ENCODE measurements at regions not wholly inside any gene's neighbourhood (a gene's known extent, or its start where the extent isn't known, plus 50 kb on each side); places are given as distances from the start of the nearest gene placed in this dataset.

- no peak overlapping the region for H3K4me3 ChIP-seq (ENCODE audit: low read depth, low read length)
- CTCF ChIA-PET, result interaction anchor here (0.7 kb wide), 1 partner anchor 761 kb away, joined by 3 read pairs; no protein-coding TSS in a partner anchor
- H3K9me3 ChIP-seq (ENCODE audit: control insufficient read depth, insufficient read depth, low read depth, low read length), result no peaks in the 10 kb centered on the region
- no peaks in the 10 kb centered on the region for H3K4me1 ChIP-seq (ENCODE audit: control insufficient read depth, insufficient read depth, low read length)
- TF ChIP-seq ZFP37 (tag by site-specific recombination; IDR thresholded peaks at IDR 0.05) (no peak), ZIC2 (tag by site-specific recombination; IDR thresholded peaks at IDR 0.05) (no peak), ZNF518A (tag by site-specific recombination; conservative IDR thresholded peaks at IDR 0.05; ENCODE audit: low read depth) (no peak), ZNF692 (tag by site-specific recombination; IDR thresholded peaks at IDR 0.05) (no peak)
- POLR2A ChIA-PET, result no interaction called here
- H3K36me3 ChIP-seq (ENCODE audit: control insufficient read depth in 2 of 2, insufficient read depth in 1 of 2, low read length in 2 of 2), result no peaks in the 10 kb centered on the region
- H3K27ac ChIP-seq (ENCODE audit: extremely low read depth, low read depth, low read length), result no peak overlapping the region
Measured at GRCh38 chr12:68393417-68393816, 61.3 kb upstream of the MDM1 start.

- no peaks in the 10 kb centered on the region for H3K36me3 ChIP-seq (ENCODE audit: control insufficient read depth in 2 of 2, insufficient read depth in 1 of 2, low read length in 2 of 2)
- TF ChIP-seq ZNF558 (tag by site-specific recombination; IDR thresholded peaks at IDR 0.05), result no peak
- no peak for TF ChIP-seq ZNF274 (IDR thresholded peaks at IDR 0.05; ENCODE audit: low read length)
- TF ChIP-seq ZNF274 (tag by site-specific recombination; IDR thresholded peaks at IDR 0.05; ENCODE audit: borderline replicate concordance), result no peak
- TF ChIP-seq ZNF114 (tag by site-specific recombination; IDR thresholded peaks at IDR 0.05), result no peak
- TF ChIP-seq SCRT1 (tag by site-specific recombination; IDR thresholded peaks at IDR 0.05; ENCODE audit: borderline replicate concordance), result no peak
- no peak for TF ChIP-seq ZXDB (tag by site-specific recombination; IDR thresholded peaks at IDR 0.05)
- no peak for TF ChIP-seq ZBTB10 (tag by site-specific recombination; IDR thresholded peaks at IDR 0.05)
- no peak for TF ChIP-seq ZNF660 (tag by site-specific recombination; IDR thresholded peaks at IDR 0.05)
- no peak for TF ChIP-seq ZNF112 (tag by site-specific recombination; IDR thresholded peaks at IDR 0.05)
- TF ChIP-seq FEZF1 (tag by site-specific recombination; IDR thresholded peaks at IDR 0.05), result no peak
- H3K9me3 ChIP-seq (ENCODE audit: control insufficient read depth, insufficient read depth, low read depth, low read length), result no peaks in the 10 kb centered on the region
- ChIA-PET CTCF (interaction anchor here (0.5 kb wide), 1 partner anchor 358 kb away, joined by 6 read pairs; no protein-coding TSS in a partner anchor), POLR2A (no interaction called here)
- H3K4me3 ChIP-seq (ENCODE audit: low read depth, low read length), result no peak overlapping the region
- H3K4me1 ChIP-seq (ENCODE audit: control insufficient read depth, insufficient read depth, low read length), result no peaks in the 10 kb centered on the region
- H3K27ac ChIP-seq (ENCODE audit: extremely low read depth, low read depth, low read length), result no peak overlapping the region
Measured at GRCh38 chr12:68397566-68398158, 65.5 kb upstream of the MDM1 start.

Measured in HEK293 (cell line).